ENCODE measurements at regions not wholly inside any gene's neighbourhood (a gene's known extent, or its start where the extent isn't known, plus 50 kb on each side); places are given as distances from the start of the nearest gene placed in this dataset.

GRCh38 chr6:16974387-16974673, 127.5 kb upstream of the STMND1 start:
- FAIRE-seq (no peak), DNase-seq (ENCODE audit: low read depth, low spot score) (no peak)
- Histone ChIP-seq H3K79me2 (ENCODE audit: control insufficient read depth, insufficient read depth, low read length) (no peaks in the 10 kb centered on the region), H2AFZ (ENCODE audit: control insufficient read depth, low read length) (no peak overlapping the region), H3K4me2 (ENCODE audit: control insufficient read depth, extremely low read depth, insufficient read depth, low read depth, low read length) (no peak overlapping the region), H3K9ac (ENCODE audit: control insufficient read depth, extremely low read depth, insufficient read depth, low read length) (no peak overlapping the region), H3K36me3 (ENCODE audit: control insufficient read depth in 2 of 2, extremely low read depth in 1 of 2, insufficient read depth in 2 of 2, low read length in 2 of 2) (no peaks in the 10 kb centered on the region), H3K4me1 (ENCODE audit: control insufficient read depth, extremely low read depth, insufficient read depth, low read length) (no peaks in the 10 kb centered on the region), H3K9me3 (ENCODE audit: control insufficient read depth, low read depth, low read length) (no peaks in the 10 kb centered on the region), H4K20me1 (ENCODE audit: control insufficient read depth, extremely low read depth, insufficient read depth, low read length) (no peaks in the 10 kb centered on the region), H3K27ac (ENCODE audit: control insufficient read depth, insufficient read depth, low read length) (no peak overlapping the region), H3K9me1 (ENCODE audit: control insufficient read depth, extremely low read depth, insufficient read depth, low read length) (peaks cover 3% of the 10 kb centered on the region), H3K27me3 (ENCODE audit: control insufficient read depth, extremely low read depth, insufficient read depth, low read length) (peaks cover 12% of the 10 kb centered on the region), H3K4me3 (ENCODE audit: control insufficient read depth in 2 of 3, extremely low read depth in 1 of 3, insufficient read depth in 2 of 3, low read depth in 1 of 3, low read length in 3 of 3) (no peak overlapping the region)
- TF ChIP-seq EZH2 (IDR thresholded peaks at IDR 0.05; ENCODE audit: low read length), result no peak
- no peak for TF ChIP-seq CTCF (optimal IDR thresholded peaks at IDR 0.05 in 1 of 3, IDR thresholded peaks at IDR 0.05 in 1 of 3, conservative IDR thresholded peaks at IDR 0.05 in 1 of 3; ENCODE audit: extremely low read depth in 1 of 3, insufficient read depth in 2 of 3, low read length in 3 of 3)
- dilution Hi-C loops (cut with MboI; ENCODE audit: extremely low pct_ligation_motif_present, low sequenced_read_pairs), result no loop called here

GRCh38 chr6:16973545-16974386, 128.1 kb upstream of the STMND1 start:
- Histone ChIP-seq H3K79me2 (ENCODE audit: control insufficient read depth, insufficient read depth, low read length) (no peaks in the 10 kb centered on the region), H4K20me1 (ENCODE audit: control insufficient read depth, extremely low read depth, insufficient read depth, low read length) (no peaks in the 10 kb centered on the region), H3K9me3 (ENCODE audit: control insufficient read depth, low read depth, low read length) (no peaks in the 10 kb centered on the region), H3K9ac (ENCODE audit: control insufficient read depth, extremely low read depth, insufficient read depth, low read length) (no peak overlapping the region), H3K9me1 (ENCODE audit: control insufficient read depth, extremely low read depth, insufficient read depth, low read length) (peaks cover 3% of the 10 kb centered on the region), H3K27me3 (ENCODE audit: control insufficient read depth, extremely low read depth, insufficient read depth, low read length) (peaks cover 12% of the 10 kb centered on the region), H3K4me1 (ENCODE audit: control insufficient read depth, extremely low read depth, insufficient read depth, low read length) (no peaks in the 10 kb centered on the region), H3K4me3 (ENCODE audit: control insufficient read depth in 2 of 3, extremely low read depth in 1 of 3, insufficient read depth in 2 of 3, low read depth in 1 of 3, low read length in 3 of 3) (no peak overlapping the region), H3K4me2 (ENCODE audit: control insufficient read depth, extremely low read depth, insufficient read depth, low read depth, low read length) (no peak overlapping the region), H3K36me3 (ENCODE audit: control insufficient read depth in 2 of 2, extremely low read depth in 1 of 2, insufficient read depth in 2 of 2, low read length in 2 of 2) (no peaks in the 10 kb centered on the region), H3K27ac (ENCODE audit: control insufficient read depth, insufficient read depth, low read length) (no peak overlapping the region), H2AFZ (ENCODE audit: control insufficient read depth, low read length) (no peak overlapping the region)
- FAIRE-seq (no peak), DNase-seq (ENCODE audit: low read depth, low spot score) (no peak)
- dilution Hi-C loops (cut with MboI; ENCODE audit: extremely low pct_ligation_motif_present, low sequenced_read_pairs), result no loop called here
- no peak for TF ChIP-seq EZH2 (IDR thresholded peaks at IDR 0.05; ENCODE audit: low read length)
- TF ChIP-seq CTCF (optimal IDR thresholded peaks at IDR 0.05 in 1 of 3, IDR thresholded peaks at IDR 0.05 in 1 of 3, conservative IDR thresholded peaks at IDR 0.05 in 1 of 3; ENCODE audit: extremely low read depth in 1 of 3, insufficient read depth in 2 of 3, low read length in 3 of 3), result no peak
